Naive thymus-derived CD8-positive, alpha-beta T cell (primary cell): ENCODE measurements at regions not wholly inside any gene's neighbourhood (a gene's known extent, or its start where the extent isn't known, plus 50 kb on each side); places are given as distances from the start of the nearest gene placed in this dataset.
"Not testable (repeated sequence)": the region's sequence is repeated elsewhere in the genome, so short reads cannot be mapped to it uniquely, and the experiment has no call there.

ENCODE experiments used
- ATAC-seq, 2 donors: fragments of 150-1000 bp; cut with Tn5 transposase in 1 of 2; sonication (Bioruptor Pico), chemical (Tn5 transposase) in 1 of 2; 1 replicate in 1 of 2; 2 replicates in 1 of 2; pipeline ENCODE4 v1.10.0; 2021; ENCODE audit warnings: mild to moderate bottlenecking in 2 of 2, moderate library complexity in 2 of 2
- POLR2A ChIA-PET: fragments of 350-600 bp; sonication (Branson Sonifier 250); formaldehyde crosslinking; loops from one replicate; lab custom pipeline; 2021; ENCODE audit warnings: antibody characterized with exemption; lab: Charles Lee
- DNase-seq, 10 donors: peaks; one replicate each; pipeline versions ENCODE4 v3.0.0 to v3.0.0-alpha.2; 2020 to 2022
- H3K27ac Mint-ChIP-seq, 10 donors: one replicate each; pipeline ENCODE4 v1.8.0; 2020 to 2022; ENCODE audit warnings: mild to moderate bottlenecking in 10 of 10, mixed read lengths in 10 of 10, moderate library complexity in 4 of 10, inconsistent platforms in 1 of 10
- H3K27me3 Mint-ChIP-seq, 5 donors: one replicate each; pipeline ENCODE4 v1.8.0; 2021 to 2022; ENCODE audit warnings: mixed read lengths in 5 of 5
- H3K36me3 Mint-ChIP-seq, 3 donors: one replicate each; pipeline ENCODE4 v1.8.0; 2020 to 2022; ENCODE audit warnings: mixed read lengths in 3 of 3, mild to moderate bottlenecking in 2 of 3, inconsistent platforms in 1 of 3
- H3K4me1 Mint-ChIP-seq, 4 donors: one replicate each; pipeline ENCODE4 v1.8.0; 2021 to 2022; ENCODE audit warnings: mixed read lengths in 4 of 4
- H3K4me3 Mint-ChIP-seq, 10 donors: one replicate each; pipeline ENCODE4 v1.8.0; 2020 to 2022; ENCODE audit warnings: mild to moderate bottlenecking in 10 of 10, mixed read lengths in 10 of 10, moderate library complexity in 6 of 10, inconsistent platforms in 1 of 10
- H3K9me3 Mint-ChIP-seq, 9 donors: one replicate each; pipeline ENCODE4 v1.8.0; 2020 to 2022; ENCODE audit warnings: mixed read lengths in 9 of 9, mild to moderate bottlenecking in 3 of 9, inconsistent platforms in 1 of 9, moderate library complexity in 1 of 9

GRCh38 chr2:208798698-208799097 lies 392.1 kb downstream of the PTH2R start:
- no peak overlapping the region for H3K4me3 Mint-ChIP-seq
- H3K4me1 Mint-ChIP-seq = no peaks in the 10 kb centered on the region
- H3K36me3 Mint-ChIP-seq = no peaks in the 10 kb centered on the region
- ATAC-seq (no peak), DNase-seq (no peak)
- no peaks in the 10 kb centered on the region for H3K27me3 Mint-ChIP-seq
- peaks cover 0 to 8% (median 5%) of the 10 kb centered on the region in 9 donors for H3K9me3 Mint-ChIP-seq
- no peak overlapping the region for H3K27ac Mint-ChIP-seq
- POLR2A ChIA-PET = no interaction called here

- Mint-ChIP-seq H3K4me3 (no peak overlapping the region), H3K27ac (no peak overlapping the region), H3K27me3 (no peaks in the 10 kb centered on the region), H3K9me3 (peaks cover 0 to 8% (median 3%) of the 10 kb centered on the region in 9 donors), H3K4me1 (no peaks in the 10 kb centered on the region), H3K36me3 (no peaks in the 10 kb centered on the region)
- POLR2A ChIA-PET = no interaction called here
- ATAC-seq (no peak), DNase-seq (no peak)
Measured at GRCh38 chr2:208799397-208799796, 392.8 kb downstream of the PTH2R start.

- H3K4me3 Mint-ChIP-seq, DNase-seq, ATAC-seq, H3K27me3 Mint-ChIP-seq, H3K36me3 Mint-ChIP-seq, H3K27ac Mint-ChIP-seq, H3K9me3 Mint-ChIP-seq, POLR2A ChIA-PET, H3K4me1 Mint-ChIP-seq: not testable (repeated sequence)
Measured at GRCh38 chr2:208800887-208801286, 394.3 kb downstream of the PTH2R start.

- peaks cover 2 to 13% (median 6%) of the 10 kb centered on the region in 9 donors for H3K9me3 Mint-ChIP-seq
- H3K36me3 Mint-ChIP-seq = no peaks in the 10 kb centered on the region
- POLR2A ChIA-PET = no interaction called here
- no peaks in the 10 kb centered on the region for H3K27me3 Mint-ChIP-seq
- H3K4me1 Mint-ChIP-seq = no peaks in the 10 kb centered on the region
- ATAC-seq (no peak), DNase-seq (no peak)
- H3K27ac Mint-ChIP-seq = no peak overlapping the region
- no peak overlapping the region for H3K4me3 Mint-ChIP-seq
Measured at GRCh38 chr2:208807756-208808155, 401.2 kb downstream of the PTH2R start.

GRCh38 chr2:208811885-208812284 lies 405.3 kb downstream of the PTH2R start:
- peaks cover 0 to 13% (median 3%) of the 10 kb centered on the region in 9 donors for H3K9me3 Mint-ChIP-seq
- DNase-seq, H3K27ac Mint-ChIP-seq, H3K36me3 Mint-ChIP-seq, H3K27me3 Mint-ChIP-seq, ATAC-seq, H3K4me1 Mint-ChIP-seq, POLR2A ChIA-PET, H3K4me3 Mint-ChIP-seq: not testable (repeated sequence)

- DNase-seq (no peak), ATAC-seq (no peak)
- no peaks in the 10 kb centered on the region for H3K4me1 Mint-ChIP-seq
- POLR2A ChIA-PET = no interaction called here
- H3K27ac Mint-ChIP-seq = no peak overlapping the region
- H3K9me3 Mint-ChIP-seq = peaks cover 0 to 2% (median 0%) of the 10 kb centered on the region in 9 donors
- H3K36me3 Mint-ChIP-seq = no peaks in the 10 kb centered on the region
- H3K4me3 Mint-ChIP-seq = no peak overlapping the region
- no peaks in the 10 kb centered on the region for H3K27me3 Mint-ChIP-seq
Measured at GRCh38 chr2:208819190-208819589, 412.6 kb downstream of the PTH2R start.

GRCh38 chr2:208820014-208820688 lies 413.6 kb downstream of the PTH2R start:
- Mint-ChIP-seq H3K36me3 (no peaks in the 10 kb centered on the region), H3K4me1 (no peaks in the 10 kb centered on the region), H3K9me3 (peaks cover 0 to 2% (median 0%) of the 10 kb centered on the region in 9 donors), H3K27ac (no peak overlapping the region), H3K4me3 (no peak overlapping the region), H3K27me3 (no peaks in the 10 kb centered on the region)
- POLR2A ChIA-PET = no interaction called here
- ATAC-seq = no peak
- no peak for DNase-seq

GRCh38 chr2:208827109-208827508 lies 420.5 kb downstream of the PTH2R start:
- Mint-ChIP-seq H3K27me3 (no peaks in the 10 kb centered on the region), H3K9me3 (peaks cover 1 to 14% (median 6%) of the 10 kb centered on the region in 9 donors), H3K4me1 (no peaks in the 10 kb centered on the region), H3K27ac (no peak overlapping the region), H3K36me3 (peaks cover 0 to 5% (median 0%) of the 10 kb centered on the region in 3 donors), H3K4me3 (no peak overlapping the region)
- POLR2A ChIA-PET = no interaction called here
- ATAC-seq (no peak), DNase-seq (no peak)

GRCh38 chr2:208827549-208828221 lies 421.1 kb downstream of the PTH2R start:
- H3K9me3 Mint-ChIP-seq = peaks cover 1 to 14% (median 6%) of the 10 kb centered on the region in 9 donors
- H3K27me3 Mint-ChIP-seq = no peaks in the 10 kb centered on the region
- no peak overlapping the region for H3K4me3 Mint-ChIP-seq
- H3K36me3 Mint-ChIP-seq = peaks cover 0 to 5% (median 0%) of the 10 kb centered on the region in 3 donors
- POLR2A ChIA-PET = no interaction called here
- H3K4me1 Mint-ChIP-seq = no peaks in the 10 kb centered on the region
- DNase-seq = no peak
- no peak overlapping the region for H3K27ac Mint-ChIP-seq
- no peak for ATAC-seq

- no peaks in the 10 kb centered on the region for H3K4me1 Mint-ChIP-seq
- H3K27me3 Mint-ChIP-seq = no peaks in the 10 kb centered on the region
- H3K36me3 Mint-ChIP-seq = peaks cover 0 to 5% (median 0%) of the 10 kb centered on the region in 3 donors
- no peak overlapping the region for H3K27ac Mint-ChIP-seq
- POLR2A ChIA-PET = no interaction called here
- no peak overlapping the region for H3K4me3 Mint-ChIP-seq
- H3K9me3 Mint-ChIP-seq = peaks cover 1 to 22% (median 11%) of the 10 kb centered on the region in 9 donors
- no peak for DNase-seq
- ATAC-seq = no peak
Measured at GRCh38 chr2:208830203-208830602, 423.6 kb downstream of the PTH2R start.

- POLR2A ChIA-PET = no interaction called here
Measured at GRCh38 chr2:208847651-208848050, 441.1 kb downstream of the PTH2R start.

GRCh38 chr2:208854717-208855116 lies 448.1 kb downstream of the PTH2R start:
- no peak for ATAC-seq
- POLR2A ChIA-PET = no interaction called here
- H3K9me3 Mint-ChIP-seq = peaks cover 0 to 48% (median 30%) of the 10 kb centered on the region in 9 donors
- peaks cover 0 to 3% (median 0%) of the 10 kb centered on the region in 5 donors for H3K27me3 Mint-ChIP-seq
- H3K27ac Mint-ChIP-seq = no peak overlapping the region
- no peak overlapping the region for H3K4me3 Mint-ChIP-seq
- H3K4me1 Mint-ChIP-seq = no peaks in the 10 kb centered on the region
- H3K36me3 Mint-ChIP-seq = peaks cover 0 to 15% (median 0%) of the 10 kb centered on the region in 3 donors
- no peak for DNase-seq

More at GRCh38 chr2:208847651-208848050, 441.1 kb downstream of the PTH2R start:
- Mint-ChIP-seq H3K27me3 (no peaks in the 10 kb centered on the region), H3K9me3 (peaks cover 0 to 27% (median 13%) of the 10 kb centered on the region in 9 donors), H3K36me3 (peaks cover 0 to 10% (median 0%) of the 10 kb centered on the region in 3 donors), H3K4me3 (no peak overlapping the region), H3K4me1 (no peaks in the 10 kb centered on the region), H3K27ac (no peak overlapping the region)
- no peak for ATAC-seq
- no peak for DNase-seq

- no peak for DNase-seq
- Mint-ChIP-seq H3K27me3 (no peaks in the 10 kb centered on the region), H3K9me3 (peaks cover 0 to 12% (median 4%) of the 10 kb centered on the region in 9 donors), H3K4me3 (no peak overlapping the region), H3K36me3 (no peaks in the 10 kb centered on the region), H3K27ac (no peak overlapping the region), H3K4me1 (no peaks in the 10 kb centered on the region)
- no peak for ATAC-seq
- POLR2A ChIA-PET = no interaction called here
Measured at GRCh38 chr2:208867374-208867773, 460.8 kb downstream of the PTH2R start.
